Colonic mucosa (tissue), 4 donors: ENCODE measurements at regions not wholly inside any gene's neighbourhood (a gene's known extent, or its start where the extent isn't known, plus 50 kb on each side); places are given as distances from the start of the nearest gene placed in this dataset.

ENCODE experiments used
- DNase-seq: peaks from one replicate; pipeline ENCODE4 v3.0.0-alpha.2; 2020
- H3K27ac ChIP-seq: fragments of 200-600 bp; one replicate; pipeline ENCODE4 v1.8.0; 2021
- H3K27me3 ChIP-seq: fragments of 200-600 bp; one replicate; pipeline ENCODE4 v1.8.0; 2021
- H3K36me3 ChIP-seq: fragments of 200-600 bp; one replicate; pipeline ENCODE4 v1.8.0; 2021
- H3K4me1 ChIP-seq: fragments of 200-600 bp; one replicate; pipeline ENCODE4 v1.8.0; 2021; ENCODE audit warnings: mild to moderate bottlenecking
- H3K4me3 ChIP-seq: fragments of 200-600 bp; one replicate; pipeline ENCODE4 v1.8.0; 2021
- H3K9ac ChIP-seq, 2 donors: one replicate each; pipeline ENCODE4 v1.7.0; 2013; ENCODE audit warnings: control low read depth in 2 of 2, low read depth in 2 of 2, low read length in 2 of 2
- H3K9me3 ChIP-seq: fragments of 200-600 bp; one replicate; pipeline ENCODE4 v1.8.0; 2021
- CTCF ChIP-seq: fragments of 200-600 bp; IDR thresholded peaks from one replicate; pipeline ENCODE4 v1.8.0; 2022; ENCODE audit warnings: antibody characterized with exemption, mild to moderate bottlenecking
- intact Hi-C: fragments of 100-400 bp; cut with DNase I; formaldehyde crosslinking; loops from one replicate; pipeline ENCODE4 v1.14.1; 2022
- donor health status: healthy.
- donor health status: DM: no; HTN: no; CAD: no.
- donor health status: DM: no; HTN: no; CAD: no.

- H3K27ac ChIP-seq, result no peak overlapping the region
These were observed 106.5 kb upstream of the COL21A1 start for GRCh38 chr6:56353860-56354259.

GRCh38 chr6:56350628-56351260, 103.4 kb upstream of the COL21A1 start:
- intact Hi-C loops, result no loop called here
- H3K27me3 ChIP-seq, result no peaks in the 10 kb centered on the region
- H3K4me1 ChIP-seq, result no peaks in the 10 kb centered on the region
- H3K9ac ChIP-seq, result no peak overlapping the region
- TF ChIP-seq CTCF, result no peak
- no peak overlapping the region for H3K27ac ChIP-seq
- no peak for DNase-seq
- no peak overlapping the region for H3K4me3 ChIP-seq
- H3K36me3 ChIP-seq, result no peaks in the 10 kb centered on the region
- no peaks in the 10 kb centered on the region for H3K9me3 ChIP-seq

More at GRCh38 chr6:56353860-56354259, 106.5 kb upstream of the COL21A1 start:
- Histone ChIP-seq H3K4me3 (no peak overlapping the region), H3K4me1 (no peaks in the 10 kb centered on the region), H3K9me3 (no peaks in the 10 kb centered on the region), H3K27me3 (no peaks in the 10 kb centered on the region), H3K36me3 (no peaks in the 10 kb centered on the region), H3K9ac (no peak overlapping the region)
- DNase-seq, result no peak
- intact Hi-C loops, result no loop called here
- TF ChIP-seq CTCF, result no peak

- no peak overlapping the region for H3K4me3 ChIP-seq
- H3K27me3 ChIP-seq, result no peaks in the 10 kb centered on the region
- no peak for DNase-seq
- no peaks in the 10 kb centered on the region for H3K36me3 ChIP-seq
- no peak for TF ChIP-seq CTCF
- H3K9ac ChIP-seq, result no peak overlapping the region
- no peaks in the 10 kb centered on the region for H3K4me1 ChIP-seq
- intact Hi-C loops, result no loop called here
- H3K27ac ChIP-seq, result no peak overlapping the region
- no peaks in the 10 kb centered on the region for H3K9me3 ChIP-seq
These were observed 101.8 kb upstream of the COL21A1 start for GRCh38 chr6:56349194-56349593.

GRCh38 chr6:56348578-56348977, 101.2 kb upstream of the COL21A1 start:
- TF ChIP-seq CTCF, result no peak
- Histone ChIP-seq H3K27me3 (no peaks in the 10 kb centered on the region), H3K27ac (no peak overlapping the region), H3K4me1 (no peaks in the 10 kb centered on the region), H3K9me3 (no peaks in the 10 kb centered on the region), H3K4me3 (no peak overlapping the region), H3K9ac (no peak overlapping the region), H3K36me3 (no peaks in the 10 kb centered on the region)
- no peak for DNase-seq
- intact Hi-C loops, result no loop called here

- intact Hi-C loops, result no loop called here
- H3K9ac ChIP-seq, result no peak overlapping the region
- no peaks in the 10 kb centered on the region for H3K9me3 ChIP-seq
- no peak overlapping the region for H3K4me3 ChIP-seq
- H3K27me3 ChIP-seq, result no peaks in the 10 kb centered on the region
- no peaks in the 10 kb centered on the region for H3K4me1 ChIP-seq
- DNase-seq, result no peak
- no peak overlapping the region for H3K27ac ChIP-seq
- no peak for TF ChIP-seq CTCF
- H3K36me3 ChIP-seq, result no peaks in the 10 kb centered on the region
These were observed 100.1 kb upstream of the COL21A1 start for GRCh38 chr6:56347526-56347925.
